ENCODE measurements at regions not wholly inside any gene's neighbourhood (a gene's known extent, or its start where the extent isn't known, plus 50 kb on each side); places are given as distances from the start of the nearest gene placed in this dataset.

DNA sequence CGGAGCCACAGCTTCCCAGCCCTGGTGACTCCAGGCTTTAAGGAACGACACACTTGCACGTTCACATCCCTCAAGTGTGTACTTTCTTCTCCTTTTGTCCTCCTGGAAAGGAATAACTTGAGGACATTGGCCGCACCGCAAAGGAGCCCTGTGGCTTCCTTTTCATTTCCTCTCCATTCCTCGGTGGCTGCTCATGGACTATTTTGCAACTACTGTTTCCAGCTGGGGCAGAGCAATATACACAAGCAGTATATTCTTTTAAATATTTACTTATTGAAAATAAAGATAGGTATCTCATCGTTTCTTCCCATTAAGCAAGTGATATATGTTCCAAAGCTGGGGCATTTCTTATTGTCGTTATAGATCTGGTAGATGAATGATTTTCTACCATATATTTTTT lies 97.2 kb upstream of the LYZL1 start:
- H3K27me3 ChIP-seq, result no peaks in the 10 kb centered on the region
- WGBS, 3 donors, result 86 to 89% (median 88%) methylated on average over 8 of the region's 8 CpGs
- H3K4me3 ChIP-seq, result no peak overlapping the region
- no peak for DNase-seq
- intact Hi-C loops (cut with DNase I), result no loop called here
- no peaks in the 10 kb centered on the region for H3K9me3 ChIP-seq
- H3K4me1 ChIP-seq (ENCODE audit: insufficient read depth), result no peaks in the 10 kb centered on the region
- H3K36me3 ChIP-seq, result no peaks in the 10 kb centered on the region
- no peak overlapping the region for H3K27ac ChIP-seq
- TF ChIP-seq EP300 (IDR thresholded peaks at IDR 0.05) (no peak), POLR2A (IDR thresholded peaks at IDR 0.05) (no peak), CTCF (IDR thresholded peaks at IDR 0.05) (no peak)

DNA sequence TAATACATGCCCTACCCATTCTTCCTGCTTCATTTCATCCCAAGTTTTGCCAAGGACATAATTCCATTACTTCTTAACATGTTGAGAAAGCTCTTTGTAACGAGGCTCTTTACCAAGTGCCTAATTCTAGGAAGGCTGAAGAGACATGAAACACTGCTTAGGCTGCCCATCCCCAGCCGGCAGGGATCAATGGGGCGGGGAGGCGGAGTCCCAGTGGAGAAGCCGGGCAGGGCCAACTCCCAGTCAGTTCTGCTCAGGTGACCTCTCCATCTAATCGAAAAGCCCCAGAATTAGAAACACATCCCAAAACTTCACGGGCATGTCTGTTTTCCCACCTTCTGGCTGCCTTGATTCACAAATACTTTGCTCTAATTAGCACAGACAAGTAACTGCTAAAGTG lies 89.5 kb upstream of the LYZL1 start:
- TF ChIP-seq EP300 (IDR thresholded peaks at IDR 0.05) (no peak), POLR2A (IDR thresholded peaks at IDR 0.05) (no peak), CTCF (IDR thresholded peaks at IDR 0.05) (no peak)
- intact Hi-C loops (cut with DNase I), result no loop called here
- Histone ChIP-seq H3K4me1 (ENCODE audit: insufficient read depth) (peaks cover 2% of the 10 kb centered on the region), H3K4me3 (no peak overlapping the region), H3K9me3 (no peaks in the 10 kb centered on the region), H3K27me3 (no peaks in the 10 kb centered on the region), H3K36me3 (no peaks in the 10 kb centered on the region), H3K27ac (no peak overlapping the region)
- WGBS, 3 donors, result 39 to 53% (median 51%) methylated on average over 7 of the region's 7 CpGs
- no peak for DNase-seq

DNA sequence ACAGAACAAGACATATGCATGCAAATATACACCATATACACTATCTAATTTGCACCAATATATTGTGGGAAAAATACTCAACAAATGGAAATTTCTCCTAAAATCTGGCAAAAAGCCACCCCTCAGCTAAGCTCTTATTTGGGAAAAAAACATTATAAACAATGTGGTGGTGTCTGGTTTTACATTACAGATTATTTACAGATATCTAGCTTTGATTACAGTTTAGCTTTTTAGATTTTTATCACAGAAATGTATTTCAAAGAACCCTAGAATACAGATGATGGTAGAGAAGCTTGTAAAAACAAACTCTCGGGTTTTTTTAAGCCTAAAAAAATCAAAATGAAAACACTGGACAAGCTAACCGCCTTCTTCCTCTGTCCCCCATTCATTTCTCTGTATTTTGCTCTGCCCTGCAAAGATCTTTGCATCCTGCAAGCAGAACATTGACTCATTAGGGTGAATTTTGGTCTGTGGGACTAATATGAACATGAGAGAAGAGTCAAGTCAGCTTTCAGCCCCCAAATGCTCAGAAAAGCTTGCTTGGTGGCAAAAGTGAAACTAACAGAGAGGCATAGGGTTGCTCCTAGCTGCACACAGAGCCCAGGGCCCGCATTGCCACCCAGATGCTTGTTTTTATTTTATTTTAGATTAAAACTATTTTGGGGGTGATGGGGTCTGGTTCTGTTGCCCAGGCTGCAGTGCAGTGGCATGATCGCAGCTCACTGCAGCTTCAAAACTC lies 88.8 kb upstream of the LYZL1 start:
- intact Hi-C loops (cut with DNase I), result no loop called here
- H3K27me3 ChIP-seq, result no peaks in the 10 kb centered on the region
- TF ChIP-seq CTCF (IDR thresholded peaks at IDR 0.05) (no peak), POLR2A (IDR thresholded peaks at IDR 0.05) (no peak), EP300 (IDR thresholded peaks at IDR 0.05) (no peak)
- no peak overlapping the region for H3K4me3 ChIP-seq
- H3K36me3 ChIP-seq, result no peaks in the 10 kb centered on the region
- 51 to 71% (median 67%) methylated on average over 4 of the region's 4 CpGs for WGBS, 3 donors
- peaks cover 2% of the 10 kb centered on the region for H3K4me1 ChIP-seq (ENCODE audit: insufficient read depth)
- no peak for DNase-seq
- no peaks in the 10 kb centered on the region for H3K9me3 ChIP-seq
- H3K27ac ChIP-seq, result no peak overlapping the region

DNA sequence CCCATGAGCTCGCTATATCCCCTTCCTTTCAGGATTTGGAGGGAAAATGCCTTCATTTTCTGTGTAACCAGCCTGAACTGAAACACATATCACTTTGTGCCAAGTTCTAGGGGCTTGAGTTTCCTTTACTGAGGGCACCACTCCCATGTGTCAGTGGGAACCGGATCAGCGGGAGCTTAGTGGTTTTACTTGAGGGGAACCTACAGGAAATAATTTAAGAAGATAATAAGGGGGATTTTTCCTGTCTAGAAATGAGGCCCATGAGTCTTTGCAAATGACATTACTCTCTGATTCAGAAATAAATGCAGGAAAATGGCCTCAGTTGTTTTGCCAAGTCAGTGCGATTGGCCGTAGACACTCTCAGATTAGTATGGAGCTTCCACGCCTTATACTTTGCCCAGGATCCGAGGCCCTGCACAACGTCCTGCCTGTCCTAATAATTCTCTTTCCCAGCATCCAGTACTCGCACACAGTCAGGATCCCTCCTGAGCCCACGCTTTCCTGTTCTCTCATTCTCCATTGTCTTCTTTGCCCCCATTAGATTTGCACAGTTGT lies 86.4 kb upstream of the LYZL1 start:
- no peaks in the 10 kb centered on the region for H3K9me3 ChIP-seq
- no peak overlapping the region for H3K27ac ChIP-seq
- H3K36me3 ChIP-seq, result no peaks in the 10 kb centered on the region
- no peak for TF ChIP-seq CTCF (IDR thresholded peaks at IDR 0.05)
- TF ChIP-seq POLR2A (IDR thresholded peaks at IDR 0.05), result no peak
- TF ChIP-seq EP300 (IDR thresholded peaks at IDR 0.05), result no peak
- DNase-seq, result no peak
- peaks cover 5% of the 10 kb centered on the region for H3K4me1 ChIP-seq (ENCODE audit: insufficient read depth)
- H3K27me3 ChIP-seq, result no peaks in the 10 kb centered on the region
- intact Hi-C loops (cut with DNase I), result no loop called here
- H3K4me3 ChIP-seq, result no peak overlapping the region
- WGBS, 3 donors, result 86 to 92% (median 88%) methylated on average over 10 of the region's 10 CpGs
